GM18867 (cell line): ENCODE measurements at regions not wholly inside any gene's neighbourhood (a gene's known extent, or its start where the extent isn't known, plus 50 kb on each side); places are given as distances from the start of the nearest gene placed in this dataset.
A peak's percentile ranks its signal among the peaks of the same experiment; 100 is the strongest.
"Not testable (repeated sequence)": the region's sequence is repeated elsewhere in the genome, so short reads cannot be mapped to it uniquely, and the experiment has no call there.

Experiments used
- ATAC-seq: cut with Tn5 transposase; IDR thresholded peaks from one replicate; pipeline ENCODE4 v1.9.1; 2021; ENCODE audit warnings: mild to moderate bottlenecking, moderate library complexity; ENCODE audit not compliant: unreplicated experiment

- no peak for ATAC-seq
These were observed 953.8 kb upstream of the ALCAM start for GRCh38 chr3:104412608-104413580.

DNA sequence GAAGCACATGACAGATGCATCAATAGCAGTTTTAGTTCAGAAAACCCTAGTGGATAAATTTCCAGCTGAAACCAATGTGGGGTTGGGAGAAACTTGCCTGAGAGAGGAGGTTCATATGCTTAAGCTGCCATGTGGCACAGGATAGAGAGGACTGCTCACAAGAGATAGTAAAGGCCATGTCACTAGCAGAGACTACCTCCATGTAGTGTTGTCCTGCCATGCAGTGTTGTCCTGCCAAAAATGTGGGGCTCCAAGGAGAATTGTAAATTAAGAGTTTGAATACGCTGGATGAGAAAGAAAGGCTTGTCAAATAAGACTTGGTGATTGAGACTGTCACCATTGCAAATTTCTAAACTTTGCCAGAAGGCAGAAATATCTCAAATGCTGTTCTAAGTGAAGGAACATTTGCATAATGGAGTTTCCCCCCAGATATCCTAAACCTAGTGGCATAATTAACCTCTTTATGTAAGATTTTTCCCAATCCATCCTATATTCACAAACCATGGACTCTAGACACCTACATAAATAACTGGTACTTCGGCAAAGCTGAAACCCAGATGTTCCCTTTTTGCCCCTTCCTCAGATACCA lies 938.3 kb upstream of the ALCAM start:
- ATAC-seq = no peak

- ATAC-seq = no peak
These were observed 937.0 kb upstream of the ALCAM start for GRCh38 chr3:104429727-104430126.

GRCh38 chr3:104436506-104436905 lies 930.2 kb upstream of the ALCAM start:
- ATAC-seq = no peak

GRCh38 chr3:104437131-104437750 lies 929.5 kb upstream of the ALCAM start:
- ATAC-seq = no peak

GRCh38 chr3:104437891-104438290 lies 928.8 kb upstream of the ALCAM start:
- ATAC-seq = no peak

- ATAC-seq = no peak
These were observed 928.0 kb upstream of the ALCAM start for GRCh38 chr3:104438706-104439105.

DNA sequence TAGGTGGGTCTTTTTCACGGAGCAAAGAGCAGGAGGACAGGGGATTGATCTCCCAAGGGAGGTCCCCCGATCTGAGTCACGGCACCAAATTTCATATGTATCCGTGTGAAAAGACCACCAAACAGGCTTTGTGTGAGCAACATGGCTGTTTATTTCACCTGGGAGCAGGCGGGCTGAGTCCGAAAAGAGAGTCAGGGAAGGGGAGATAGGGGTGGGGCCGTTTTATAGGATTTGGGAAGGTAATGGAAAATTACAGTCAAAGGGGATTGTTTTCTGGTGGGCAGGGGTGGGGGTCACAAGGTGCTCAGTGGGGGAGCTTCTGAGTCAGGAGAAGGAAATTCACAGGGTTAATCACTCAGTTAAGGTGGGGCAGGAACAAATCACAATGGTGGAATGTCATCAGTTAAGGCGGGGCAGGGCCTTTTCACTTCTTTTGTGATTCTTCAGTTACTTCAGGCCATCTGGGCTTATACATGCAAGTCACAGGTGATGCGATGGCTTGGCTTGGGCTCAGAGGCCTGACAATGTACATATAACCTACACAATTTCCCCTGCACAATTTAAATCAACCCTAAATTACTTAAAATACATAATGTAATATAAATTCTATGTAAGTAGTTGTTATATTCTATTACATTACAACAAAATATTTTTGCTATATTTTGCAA lies 921.3 kb upstream of the ALCAM start:
- ATAC-seq = not testable (repeated sequence)

GRCh38 chr3:104447681-104448080 lies 919.0 kb upstream of the ALCAM start:
- ATAC-seq = no peak

GRCh38 chr3:104452697-104453096 lies 914.0 kb upstream of the ALCAM start:
- no peak for ATAC-seq

GRCh38 chr3:104458657-104459056 lies 908.1 kb upstream of the ALCAM start:
- no peak for ATAC-seq

GRCh38 chr3:104460477-104461406 lies 906.0 kb upstream of the ALCAM start:
- no peak for ATAC-seq

- ATAC-seq = no peak
These were observed 905.3 kb upstream of the ALCAM start for GRCh38 chr3:104461431-104461830.

- ATAC-seq = no peak
These were observed 894.5 kb upstream of the ALCAM start for GRCh38 chr3:104472221-104472620.

GRCh38 chr3:104474011-104474410 lies 892.7 kb upstream of the ALCAM start:
- ATAC-seq = no peak

DNA sequence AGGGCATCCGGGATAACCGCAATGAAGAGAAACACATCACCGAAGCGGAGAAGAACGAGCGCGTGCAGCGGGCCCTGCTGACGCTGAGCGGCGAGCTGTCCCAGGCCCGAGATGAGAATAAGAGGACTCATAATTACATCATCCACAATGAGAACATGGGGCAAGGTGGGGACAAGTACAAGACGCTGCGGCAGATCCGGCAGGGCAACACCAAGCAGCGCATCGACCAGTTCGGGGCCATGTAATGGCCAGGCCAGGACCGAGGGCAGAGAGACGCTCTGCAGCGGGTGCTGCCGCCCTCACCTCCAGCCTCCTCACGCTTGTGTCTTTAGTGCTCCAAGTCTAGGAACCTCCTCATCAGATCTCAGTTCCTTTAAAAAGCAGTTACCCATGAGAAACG lies 863.7 kb upstream of the ALCAM start:
- no peak for ATAC-seq

GRCh38 chr3:104510131-104510849 lies 856.4 kb upstream of the ALCAM start:
- ATAC-seq = no peak

- ATAC-seq = peak; percentile 63
These were observed 852.3 kb upstream of the ALCAM start for GRCh38 chr3:104514371-104514770.

- ATAC-seq = peak; percentile 39
These were observed 851.9 kb upstream of the ALCAM start for GRCh38 chr3:104514776-104515175.

- ATAC-seq = no peak
These were observed 847.6 kb upstream of the ALCAM start for GRCh38 chr3:104519068-104519467.
